Lower leg skin (tissue), 3 donors: ENCODE measurements at regions not wholly inside any gene's neighbourhood (a gene's known extent, or its start where the extent isn't known, plus 50 kb on each side); places are given as distances from the start of the nearest gene placed in this dataset.

Experiments used
- POLR2A ChIP-seq, 2 donors: fragments of 450-650 bp; IDR thresholded peaks; one replicate each; pipeline ENCODE4 v1.6.1; 2016 to 2017; ENCODE audit warnings: antibody characterized with exemption in 2 of 2, mild to moderate bottlenecking in 1 of 2, moderate library complexity in 1 of 2
- TF ChIP-seq, protein P1 (sequence below), 3 donors: fragments of 450-650 bp; IDR thresholded peaks; one replicate each; pipeline ENCODE4 v1.5.1; 2016; ENCODE audit warnings: antibody characterized with exemption in 3 of 3, mild to moderate bottlenecking in 3 of 3, moderate library complexity in 2 of 3

- TF ChIP-seq, protein P1, sequence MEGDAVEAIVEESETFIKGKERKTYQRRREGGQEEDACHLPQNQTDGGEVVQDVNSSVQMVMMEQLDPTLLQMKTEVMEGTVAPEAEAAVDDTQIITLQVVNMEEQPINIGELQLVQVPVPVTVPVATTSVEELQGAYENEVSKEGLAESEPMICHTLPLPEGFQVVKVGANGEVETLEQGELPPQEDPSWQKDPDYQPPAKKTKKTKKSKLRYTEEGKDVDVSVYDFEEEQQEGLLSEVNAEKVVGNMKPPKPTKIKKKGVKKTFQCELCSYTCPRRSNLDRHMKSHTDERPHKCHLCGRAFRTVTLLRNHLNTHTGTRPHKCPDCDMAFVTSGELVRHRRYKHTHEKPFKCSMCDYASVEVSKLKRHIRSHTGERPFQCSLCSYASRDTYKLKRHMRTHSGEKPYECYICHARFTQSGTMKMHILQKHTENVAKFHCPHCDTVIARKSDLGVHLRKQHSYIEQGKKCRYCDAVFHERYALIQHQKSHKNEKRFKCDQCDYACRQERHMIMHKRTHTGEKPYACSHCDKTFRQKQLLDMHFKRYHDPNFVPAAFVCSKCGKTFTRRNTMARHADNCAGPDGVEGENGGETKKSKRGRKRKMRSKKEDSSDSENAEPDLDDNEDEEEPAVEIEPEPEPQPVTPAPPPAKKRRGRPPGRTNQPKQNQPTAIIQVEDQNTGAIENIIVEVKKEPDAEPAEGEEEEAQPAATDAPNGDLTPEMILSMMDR (IDR thresholded peaks at IDR 0.05): no peak
- TF ChIP-seq POLR2A (IDR thresholded peaks at IDR 0.05): no peak
These were observed 75.9 kb downstream of the CAVIN4 start for GRCh38 chr9:100653643-100654334.
